Kidney capillary endothelial cell (primary cell): ENCODE measurements at regions not wholly inside any gene's neighbourhood (a gene's known extent, or its start where the extent isn't known, plus 50 kb on each side); places are given as distances from the start of the nearest gene placed in this dataset.
"Not testable (repeated sequence)": the region's sequence is repeated elsewhere in the genome, so short reads cannot be mapped to it uniquely, and the experiment has no call there.

Experiments
- DNase-seq: peaks from one replicate; pipeline ENCODE4 v3.0.0-alpha.2; 2018; ENCODE audit warnings: low spot score

DNA sequence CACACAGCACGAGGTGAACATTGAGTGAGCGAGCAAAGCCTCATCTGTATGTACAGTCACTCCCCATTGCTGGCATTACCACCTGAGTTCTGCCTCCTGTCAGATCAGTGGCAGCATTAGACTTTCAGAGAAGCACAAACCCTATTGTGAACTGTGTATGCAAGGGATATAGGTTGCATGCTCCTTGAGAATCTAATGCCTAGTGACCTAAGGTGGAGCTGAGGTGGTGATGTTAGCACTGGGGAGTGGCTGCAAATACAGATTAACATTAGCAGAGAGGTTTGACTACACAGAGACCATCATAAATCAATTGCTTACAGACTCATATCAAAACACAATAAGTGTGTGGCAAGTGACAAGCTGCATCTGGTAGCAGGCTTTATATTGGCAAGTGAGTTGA is 262.5 kb upstream of the ANO5 start:
- DNase-seq = no peak

DNA sequence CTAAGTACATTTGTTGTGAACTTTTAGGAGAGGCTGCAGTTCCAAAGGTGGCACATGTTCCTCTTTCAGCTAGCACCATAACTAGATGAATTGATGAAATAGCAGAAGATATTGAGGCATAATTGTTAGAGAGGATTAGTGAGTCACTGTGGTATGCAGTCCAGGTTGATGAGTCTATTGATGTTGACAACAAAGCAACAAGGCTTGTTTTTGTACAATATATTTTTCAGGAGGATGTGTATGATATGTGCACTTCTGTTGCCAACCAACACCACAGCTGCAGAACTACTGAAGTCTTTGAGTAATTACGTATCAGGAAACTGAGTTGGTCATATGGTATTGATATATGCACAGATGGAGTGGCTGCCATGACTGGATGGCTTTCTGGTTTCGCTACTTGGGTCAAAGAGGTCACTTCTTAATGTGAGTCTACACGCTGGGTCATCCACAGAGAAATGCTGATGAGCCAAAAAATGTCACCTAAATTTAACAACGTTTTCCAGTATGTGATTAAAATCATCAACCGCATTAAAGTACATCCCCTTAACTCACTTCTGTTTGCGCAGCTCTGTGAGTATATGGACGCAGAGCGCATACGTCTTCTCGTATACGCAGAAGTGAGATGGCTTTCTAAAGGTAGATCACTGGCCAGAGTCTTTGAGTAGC is 261.3 kb upstream of the ANO5 start:
- DNase-seq = no peak

DNA sequence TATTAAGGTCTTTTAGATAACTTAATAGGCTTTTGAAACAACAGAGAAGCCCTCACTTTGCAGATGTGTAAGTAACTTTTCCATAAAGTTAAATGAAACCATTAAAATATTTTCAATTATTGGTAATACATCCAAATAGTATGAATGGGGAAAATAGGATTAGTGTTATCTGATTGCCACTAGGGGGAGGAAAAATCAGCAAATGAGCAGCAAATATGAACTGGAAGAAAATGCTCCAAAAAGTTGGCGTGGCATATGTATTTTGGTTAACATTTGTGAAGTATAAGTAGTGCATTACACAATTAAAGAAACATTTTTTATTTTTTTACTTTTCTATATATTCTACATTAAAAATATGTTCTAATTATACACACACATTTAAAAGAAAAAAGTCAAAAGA is 259.8 kb upstream of the ANO5 start:
- DNase-seq = no peak

DNA sequence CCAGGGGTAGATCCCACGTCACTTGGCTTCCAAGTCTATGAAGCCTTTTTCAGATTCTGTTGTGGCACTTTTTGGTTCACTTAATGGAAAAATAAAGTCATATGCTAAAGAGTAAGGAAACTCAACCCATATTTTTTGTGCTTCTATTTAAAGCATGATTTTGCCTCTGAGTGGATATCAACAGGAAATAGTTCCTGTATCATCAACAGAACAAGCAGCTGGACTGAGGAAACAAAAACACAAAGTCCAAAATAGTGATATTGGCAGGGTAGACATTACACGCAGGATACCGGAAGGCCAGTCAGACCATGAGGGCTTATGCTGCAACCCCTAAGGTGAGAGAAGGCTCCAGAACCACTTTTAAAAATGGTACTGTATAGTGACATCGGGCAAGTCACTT is 248.3 kb upstream of the ANO5 start:
- DNase-seq = no peak

DNA sequence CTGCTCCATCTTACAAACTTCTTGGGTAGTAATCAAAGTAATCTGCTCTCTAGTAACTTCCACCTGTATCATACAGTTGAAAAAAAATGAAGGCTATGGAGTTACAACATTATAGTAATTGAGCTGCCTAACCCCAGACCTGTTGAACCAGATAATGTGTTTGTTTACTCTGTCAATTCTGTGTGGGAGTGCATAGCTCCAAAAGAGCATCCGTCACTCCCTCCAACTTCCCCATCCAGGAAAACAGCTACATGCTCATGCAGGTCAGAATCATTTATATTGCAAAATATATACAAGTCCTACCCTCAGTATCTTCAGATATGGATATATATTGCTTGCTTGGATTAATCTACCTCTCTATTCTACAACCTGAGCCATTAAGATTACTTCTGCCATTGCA is 244.0 kb upstream of the ANO5 start:
- DNase-seq = no peak

DNA sequence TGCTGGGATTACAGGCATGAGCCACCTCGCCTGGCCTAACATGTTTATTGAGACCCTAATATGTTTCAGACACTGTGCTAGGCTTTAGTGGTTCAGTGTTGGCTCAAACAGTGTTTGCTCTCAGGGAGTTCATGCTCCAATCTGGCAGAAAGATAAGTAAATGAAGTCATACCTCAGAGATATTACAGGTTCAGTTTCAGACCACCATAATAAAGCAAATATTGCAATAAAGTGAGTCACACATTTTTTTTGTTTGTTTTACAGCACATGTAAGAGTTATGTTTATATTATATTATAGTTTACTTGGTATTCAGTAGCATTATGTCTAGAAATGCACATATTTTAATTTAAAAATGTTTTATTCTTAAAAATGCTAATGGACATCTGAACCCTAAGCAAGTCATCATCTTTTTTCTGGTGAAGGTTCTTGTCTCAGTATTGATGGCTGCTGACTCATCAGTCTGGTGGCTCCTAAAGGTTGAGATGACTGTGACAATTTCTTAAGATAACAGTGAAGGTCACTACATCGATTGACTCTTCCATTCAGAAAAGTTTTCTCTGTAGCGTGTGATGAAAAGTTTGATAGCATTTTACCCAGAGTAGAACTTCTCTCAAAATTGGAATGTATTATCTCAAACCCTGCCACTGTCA is 243.0 kb upstream of the ANO5 start:
- DNase-seq = no peak

DNA sequence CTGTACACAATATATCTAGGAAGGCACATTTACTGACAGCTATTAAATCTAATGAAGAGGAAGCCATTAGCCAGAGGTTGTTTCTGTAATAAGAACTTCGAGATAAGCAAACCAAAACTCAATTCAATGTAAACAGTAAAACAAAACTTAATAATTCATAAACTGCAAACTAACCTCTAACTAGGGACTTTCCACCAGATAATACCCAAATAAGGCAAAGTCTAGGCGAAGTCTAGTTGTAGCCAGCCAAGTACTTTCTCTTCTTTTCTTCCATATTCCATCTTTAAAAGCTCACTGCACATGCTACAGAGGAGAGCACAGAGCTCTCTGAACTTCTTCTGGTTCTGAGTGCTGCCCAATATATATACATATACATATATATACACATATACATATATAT is 229.9 kb upstream of the ANO5 start:
- no peak for DNase-seq

DNA sequence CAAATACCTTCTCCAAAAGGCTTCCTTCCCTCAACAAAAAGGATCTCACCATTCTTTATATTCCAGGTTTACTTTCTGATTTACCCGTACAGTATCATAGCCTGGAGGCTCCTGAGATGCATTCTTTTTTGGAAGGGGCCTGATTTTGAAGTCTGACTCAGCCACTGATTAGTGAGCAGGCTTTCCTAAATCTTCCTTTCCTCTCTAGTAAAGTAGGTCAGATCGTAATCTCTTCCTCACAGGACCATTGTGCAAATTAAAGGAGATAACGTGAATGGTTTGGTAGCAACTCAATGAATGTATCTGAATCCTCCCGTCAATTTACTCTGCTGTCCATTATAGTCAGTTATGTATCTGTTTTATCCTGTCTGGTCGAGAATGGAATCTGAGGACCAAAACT is 227.7 kb upstream of the ANO5 start:
- DNase-seq = no peak

DNA sequence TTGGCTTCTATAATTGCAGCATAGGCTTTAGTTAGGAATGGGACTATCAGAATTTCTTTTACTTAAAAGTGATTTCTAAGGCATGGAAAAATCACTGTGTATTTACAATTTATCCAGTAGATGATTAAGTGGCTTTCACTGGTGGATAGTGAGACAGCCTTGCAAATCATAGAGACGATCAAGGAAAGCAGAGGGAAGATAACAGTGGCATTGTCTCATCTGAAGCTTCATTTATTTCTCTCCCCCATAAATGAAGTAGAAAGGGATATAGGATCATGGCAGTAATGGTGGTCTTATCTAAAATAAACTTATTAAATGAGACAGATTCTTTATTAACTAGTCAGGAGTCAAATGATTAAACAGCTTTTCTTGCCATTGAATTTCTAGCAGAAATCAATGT is 224.2 kb upstream of the ANO5 start:
- DNase-seq = no peak

DNA sequence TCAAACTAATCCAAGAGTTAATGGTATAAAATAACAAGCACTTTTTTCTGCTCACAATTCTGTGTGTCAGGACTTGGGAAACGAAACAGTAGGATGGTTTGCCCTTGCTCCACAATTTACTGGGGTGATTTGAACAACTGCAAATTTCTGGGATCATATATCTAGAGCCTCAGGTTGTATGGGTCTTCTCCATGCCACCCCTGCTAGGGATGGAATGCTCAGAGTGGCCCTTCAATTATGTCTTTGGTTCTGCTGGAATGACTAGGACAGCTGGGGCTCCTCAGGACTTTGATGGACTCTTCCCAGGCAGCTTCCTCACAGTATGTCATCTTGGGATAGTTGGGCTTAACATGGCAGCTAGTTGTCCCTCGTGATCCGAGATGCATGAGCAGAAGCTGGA is 223.0 kb upstream of the ANO5 start:
- DNase-seq = no peak

DNA sequence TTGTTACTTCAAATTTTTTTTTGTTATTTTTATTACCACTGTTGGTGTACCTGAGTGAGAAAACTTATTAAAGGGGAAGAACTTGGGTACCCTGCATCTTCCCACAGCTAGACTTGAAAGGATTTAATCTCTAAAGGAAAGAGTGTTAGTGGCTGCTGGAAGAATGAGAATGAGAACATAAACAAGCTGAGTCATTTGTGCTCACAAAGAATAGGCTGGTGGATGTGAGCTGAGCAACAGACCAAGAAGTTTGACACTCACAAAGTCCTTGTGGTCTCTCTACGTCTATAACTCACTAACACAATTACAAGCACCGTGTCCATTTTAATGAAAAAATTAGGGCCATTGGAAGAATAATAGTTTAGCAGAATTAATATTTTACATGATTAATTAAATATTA is 217.6 kb upstream of the ANO5 start:
- no peak for DNase-seq

DNA sequence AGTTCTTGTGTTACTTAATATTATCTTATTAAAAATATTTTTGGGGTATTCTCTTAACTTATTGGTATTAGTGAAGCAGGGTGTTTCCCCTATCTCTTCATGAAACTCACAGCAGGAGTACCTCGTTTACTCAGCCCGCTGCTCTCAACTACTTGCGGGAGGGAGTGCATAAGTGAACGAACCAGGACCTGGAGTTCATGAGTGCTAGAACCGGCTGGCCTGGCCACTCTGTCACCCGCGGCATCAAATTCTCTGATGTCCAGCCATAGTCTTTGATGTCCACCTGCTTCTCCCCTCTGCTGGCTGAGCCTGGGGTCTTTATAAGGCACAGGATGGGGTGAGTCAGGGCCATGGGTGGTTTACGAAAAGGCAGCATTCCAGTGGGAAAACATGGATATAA is 216.7 kb upstream of the ANO5 start:
- no peak for DNase-seq

DNA sequence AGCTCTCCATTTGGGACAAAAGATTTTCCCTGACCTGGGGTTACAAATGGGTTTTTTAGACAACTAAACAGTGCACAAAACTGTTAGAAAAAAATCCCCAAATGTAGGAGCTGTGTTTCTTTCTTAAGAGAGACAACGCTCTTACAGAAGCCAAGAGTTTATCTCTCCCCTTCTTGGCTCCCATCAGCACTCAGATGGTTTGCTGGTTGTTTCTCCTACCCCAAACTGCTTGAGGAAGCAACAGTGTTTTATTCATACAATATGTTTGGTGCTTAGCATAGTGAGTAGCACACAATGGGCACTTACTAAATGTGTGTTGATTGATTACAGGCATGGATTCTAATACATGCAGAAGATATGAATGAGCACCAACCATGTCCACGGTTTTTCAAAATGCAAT is 209.5 kb upstream of the ANO5 start:
- no peak for DNase-seq

DNA sequence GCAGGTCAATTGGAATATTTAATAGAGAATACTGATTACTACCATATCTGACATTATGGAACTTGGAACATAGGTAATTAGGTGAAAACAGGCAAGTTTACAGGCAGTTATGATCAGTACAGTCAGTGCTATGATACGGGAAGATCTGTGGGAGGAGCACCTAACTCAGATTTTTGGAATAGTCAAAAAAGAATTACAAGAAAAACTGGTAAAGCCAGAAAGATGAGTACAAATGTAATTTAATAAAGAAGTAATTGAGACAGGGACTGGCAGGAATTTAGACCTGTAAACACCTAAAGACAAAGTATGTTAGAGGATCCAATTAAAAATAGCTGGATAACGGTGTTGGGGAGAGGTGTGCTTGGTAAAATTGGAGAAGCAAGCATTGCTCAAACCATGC is 206.5 kb upstream of the ANO5 start:
- DNase-seq = no peak

DNA sequence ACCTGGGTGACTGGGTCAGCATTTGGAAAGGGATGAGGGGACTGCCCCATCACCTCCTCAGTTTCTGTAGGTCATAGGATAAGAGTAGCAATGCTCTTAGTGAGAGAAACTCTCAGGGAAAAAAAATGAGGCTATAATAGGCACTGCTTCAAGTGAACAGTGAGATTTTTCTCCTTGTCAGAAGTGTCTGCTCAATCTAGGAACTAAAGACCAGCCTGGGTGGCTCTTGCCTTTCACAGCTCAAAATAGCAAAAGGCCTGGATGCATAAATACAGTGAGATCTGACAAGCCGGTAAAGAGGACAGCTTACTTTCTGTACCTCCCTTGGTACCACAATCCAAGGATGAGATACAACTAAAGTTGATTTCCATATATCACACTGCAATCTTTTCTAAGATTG is 205.6 kb upstream of the ANO5 start:
- DNase-seq = no peak

DNA sequence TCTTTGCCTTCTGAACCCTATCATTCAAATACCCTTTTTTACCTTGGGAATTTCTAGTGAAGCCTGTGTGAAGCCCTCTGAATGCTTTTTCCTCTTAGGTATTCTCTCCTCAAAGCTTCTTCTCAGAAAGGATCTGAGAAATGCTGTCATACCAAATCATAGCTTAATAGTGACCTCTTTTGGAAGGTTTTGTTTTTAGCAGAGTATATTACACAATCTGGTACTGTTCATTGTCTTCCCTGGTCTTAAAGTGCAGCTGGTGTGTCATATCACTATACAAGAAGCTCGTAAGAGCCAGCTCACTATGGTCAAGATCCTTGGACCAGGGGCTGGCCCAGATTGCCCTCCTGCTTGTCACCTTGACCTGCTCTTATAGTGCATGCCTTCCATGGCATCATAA is 204.4 kb upstream of the ANO5 start:
- no peak for DNase-seq

DNA sequence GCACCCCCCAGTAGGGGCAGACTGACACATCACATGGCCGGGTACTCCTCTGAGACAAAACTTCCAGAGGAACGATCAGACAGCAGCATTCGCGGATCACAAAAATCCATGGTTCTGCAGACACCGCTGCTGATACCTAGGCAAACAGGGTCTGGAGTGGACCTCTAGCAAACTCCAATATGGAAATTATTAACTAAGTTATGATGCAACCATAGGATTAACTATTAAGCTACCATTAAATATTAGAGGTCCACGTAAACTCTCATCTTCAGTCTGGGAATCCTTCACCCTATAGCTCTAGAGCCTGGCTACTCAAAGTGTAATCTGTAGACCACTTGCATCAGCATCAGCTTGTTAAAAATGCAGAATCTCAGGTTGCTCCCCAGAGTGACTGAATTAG is 191.1 kb upstream of the ANO5 start:
- DNase-seq = not testable (repeated sequence)

DNA sequence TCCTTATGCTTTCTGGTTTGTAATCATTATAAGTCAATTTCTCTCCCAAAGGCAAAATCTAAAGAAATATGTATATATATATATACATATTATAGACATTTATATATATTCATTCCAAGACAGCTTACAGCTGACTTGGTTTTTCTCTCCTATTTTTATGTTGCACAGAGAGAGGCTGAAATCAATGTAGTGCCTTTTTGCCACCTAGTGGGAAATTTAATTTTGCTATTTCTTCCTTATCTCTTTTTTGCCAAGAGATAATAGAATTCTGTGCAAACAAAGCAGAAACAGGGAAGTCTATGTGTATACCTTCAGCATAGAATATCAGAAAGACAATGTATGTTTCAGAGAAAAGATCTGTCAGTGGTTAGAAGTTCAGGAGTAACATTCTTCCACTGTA is 186.0 kb upstream of the ANO5 start:
- DNase-seq = no peak

DNA sequence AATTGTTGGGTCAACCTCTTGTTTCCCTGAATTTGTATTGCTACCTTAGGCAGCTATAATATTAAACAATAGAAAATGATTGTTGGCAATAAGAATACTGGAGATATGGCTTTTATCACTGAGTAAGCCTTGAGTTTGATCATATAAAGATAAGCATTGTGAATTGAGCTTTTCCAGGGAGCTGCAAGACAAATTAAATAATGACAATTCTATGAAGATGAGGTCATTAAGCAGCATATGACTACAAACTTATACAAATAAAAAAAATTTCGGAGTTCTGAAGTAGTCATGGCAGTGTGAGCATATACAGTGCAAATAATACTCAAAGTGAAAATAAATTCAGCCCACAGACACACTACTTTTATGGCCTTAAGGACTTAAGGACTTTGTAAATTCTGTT is 161.1 kb upstream of the ANO5 start:
- no peak for DNase-seq

DNA sequence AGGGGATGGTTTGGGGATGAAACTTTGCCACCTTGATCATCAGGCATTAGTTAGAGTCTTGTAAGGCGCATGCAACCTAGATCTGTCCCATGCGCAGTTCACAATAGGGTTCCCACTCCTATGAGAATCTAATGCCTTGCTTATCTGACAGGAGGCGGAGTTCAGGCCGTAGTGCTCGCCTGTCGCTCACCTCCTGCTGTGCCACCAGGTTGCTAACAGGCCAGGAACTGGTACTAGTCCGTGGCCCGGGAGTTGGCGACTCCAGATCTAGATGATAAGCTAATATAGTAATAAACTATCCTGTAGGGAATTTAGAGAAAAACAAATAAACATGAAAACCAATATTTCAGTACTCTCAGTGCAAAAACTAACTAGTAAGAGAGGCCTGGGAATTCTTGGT is 155.4 kb upstream of the ANO5 start:
- no peak for DNase-seq

DNA sequence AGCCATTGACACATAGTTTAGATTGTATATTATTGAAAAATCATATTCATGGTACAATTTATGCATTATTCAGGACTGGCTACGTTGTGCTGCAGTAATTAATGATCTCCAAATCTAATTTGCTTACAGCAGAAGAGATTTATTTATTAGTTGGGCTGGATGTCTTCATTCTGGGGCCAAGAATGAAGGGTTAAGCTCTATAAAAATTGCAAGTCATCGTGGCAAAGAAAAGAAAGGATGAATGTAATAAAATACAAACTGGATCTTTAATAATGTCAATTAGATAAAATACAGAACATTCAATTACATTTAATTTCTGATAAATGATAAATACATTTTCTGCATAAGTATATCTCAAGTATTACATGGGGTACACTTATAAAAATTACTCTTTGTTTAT is 151.8 kb upstream of the ANO5 start:
- no peak for DNase-seq

DNA sequence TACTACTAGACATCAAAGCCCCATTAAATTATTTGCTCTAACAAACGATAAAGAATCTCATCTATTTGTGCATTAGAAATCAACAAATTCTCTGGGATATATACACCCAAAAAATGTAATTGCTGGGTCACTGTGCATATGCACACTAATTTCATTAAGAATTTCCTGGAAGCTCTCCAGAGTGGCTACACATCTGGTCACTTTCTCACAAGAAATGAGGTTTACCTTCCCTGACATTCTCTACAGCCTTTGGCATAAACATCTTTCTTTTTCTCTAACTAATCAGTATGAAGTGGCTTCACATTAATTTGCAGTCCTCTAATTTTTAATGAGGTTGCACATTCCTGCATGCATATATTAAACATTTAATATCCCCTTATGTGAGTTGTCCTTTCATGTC is 150.8 kb upstream of the ANO5 start:
- DNase-seq = no peak

DNA sequence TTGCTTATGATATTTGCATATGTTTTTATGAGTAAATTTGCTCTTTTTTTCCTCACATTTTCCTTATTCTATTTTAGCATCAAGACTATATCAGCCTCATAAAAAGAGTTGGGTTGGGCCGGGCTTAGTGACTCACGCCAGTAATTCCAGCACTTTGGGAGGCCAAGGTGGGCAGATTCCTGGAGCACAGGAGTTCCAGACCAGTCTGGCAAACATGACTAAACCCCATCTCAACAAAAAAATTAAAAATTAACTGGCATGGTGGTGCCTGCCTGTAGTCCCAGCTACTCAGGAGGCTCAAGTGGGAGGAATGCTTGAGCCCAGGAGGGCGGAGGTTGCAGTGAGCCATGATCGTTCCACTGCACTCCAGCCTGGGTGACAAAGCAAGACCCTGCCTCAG is 148.8 kb upstream of the ANO5 start:
- no peak for DNase-seq

DNA sequence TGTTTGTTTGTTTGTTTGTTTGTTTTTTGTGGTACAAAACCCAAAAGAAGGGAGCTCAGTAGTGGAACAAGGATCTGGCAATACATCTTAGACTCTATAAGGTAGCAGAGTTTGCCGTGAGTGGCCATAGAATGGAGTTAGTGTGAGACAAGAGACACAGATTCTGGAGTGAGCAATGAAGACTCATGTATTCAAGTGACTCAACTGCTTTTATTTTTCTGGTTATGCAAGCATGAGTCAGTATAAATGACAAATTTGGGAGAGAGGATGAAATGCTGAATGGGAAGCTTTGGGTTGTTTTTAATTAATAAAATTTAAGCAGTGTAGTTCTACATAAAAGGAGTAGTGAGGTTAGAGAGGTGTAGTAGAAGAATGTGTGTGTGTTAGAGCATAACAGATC is 143.6 kb upstream of the ANO5 start:
- no peak for DNase-seq

DNA sequence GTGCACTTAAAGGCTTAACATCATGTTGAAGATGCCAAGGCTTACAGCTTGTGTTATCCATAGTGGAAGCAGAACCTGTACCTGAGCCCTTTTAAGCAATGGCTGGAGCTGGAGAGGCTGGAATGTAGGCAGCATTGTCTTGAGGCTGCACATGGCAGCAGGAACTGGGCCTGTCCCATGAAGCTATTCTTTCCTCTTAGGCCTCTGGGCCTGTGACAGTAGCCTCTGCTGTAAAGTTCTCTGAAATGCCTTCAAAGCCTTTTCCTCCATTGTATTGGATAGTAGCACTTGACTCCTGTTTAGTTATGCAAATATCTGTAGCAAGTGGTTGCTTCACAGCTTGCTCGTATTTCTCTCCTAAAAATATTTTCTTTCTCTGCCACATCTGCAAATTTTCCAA is 127.4 kb upstream of the ANO5 start:
- no peak for DNase-seq
